ENCODE measurements at regions not wholly inside any gene's neighbourhood (a gene's known extent, or its start where the extent isn't known, plus 50 kb on each side); places are given as distances from the start of the nearest gene placed in this dataset.
"Not testable (repeated sequence)": the region's sequence is repeated elsewhere in the genome, so short reads cannot be mapped to it uniquely, and the experiment has no call there.

DNA sequence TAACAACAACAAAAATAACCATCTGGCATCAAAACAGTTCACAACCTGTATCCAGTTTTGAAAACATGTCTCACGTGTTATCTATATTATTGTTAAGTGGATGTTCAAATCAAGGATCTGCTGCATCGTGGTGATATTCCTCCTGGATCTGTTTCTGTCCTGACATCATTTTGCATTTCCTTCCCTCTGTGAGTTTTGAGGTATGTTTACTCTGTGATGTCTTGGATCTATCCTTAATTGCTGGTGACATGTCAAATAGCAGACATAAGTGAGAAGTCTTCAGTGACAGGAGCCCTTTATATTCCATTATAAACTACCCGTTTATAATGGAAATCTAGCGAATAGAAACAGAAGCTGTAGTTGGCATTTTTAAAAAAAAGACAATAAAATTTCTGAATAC lies 381.8 kb upstream of the NOX3 start:
- DNase-seq = no peak
- no peaks in the 10 kb centered on the region for H3K36me3 ChIP-seq (ENCODE audit: control insufficient read depth, insufficient read depth, low read length)
- H3K27me3 ChIP-seq (ENCODE audit: control insufficient read depth, insufficient read depth, low read length) = no peaks in the 10 kb centered on the region
- WGBS (ENCODE audit: insufficient coverage, low lambda C conversion rate) = 100% methylated on average over 1 of the region's 4 CpGs
- no peaks in the 10 kb centered on the region for H3K4me1 ChIP-seq (ENCODE audit: control insufficient read depth, insufficient read depth, low read length)
- no peak overlapping the region for H3K27ac ChIP-seq (ENCODE audit: low read length)
- H3K4me3 ChIP-seq (ENCODE audit: low read length) = no peak overlapping the region
- H3K9me3 ChIP-seq (ENCODE audit: control insufficient read depth, low read depth, low read length) = no peaks in the 10 kb centered on the region

DNA sequence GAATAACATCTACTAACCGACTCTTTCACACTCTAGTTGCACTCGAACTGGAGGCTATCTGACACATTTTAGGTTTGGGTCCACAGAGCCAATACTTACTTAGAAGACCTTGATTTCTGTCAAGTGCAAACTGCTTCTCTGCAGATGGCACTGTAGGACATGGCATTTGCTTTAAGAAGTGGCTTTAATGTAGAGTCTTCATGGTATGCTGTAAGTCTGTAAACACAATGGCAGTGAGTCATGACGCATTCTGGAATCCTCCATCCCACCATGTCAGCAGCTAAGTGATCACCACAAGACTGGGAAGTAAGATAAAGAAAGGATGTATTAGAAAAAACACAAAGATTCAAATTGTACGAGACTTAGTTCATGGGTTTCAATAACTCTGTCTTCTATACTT lies 377.0 kb upstream of the NOX3 start:
- Histone ChIP-seq H3K27ac (ENCODE audit: low read length) (no peak overlapping the region), H3K4me1 (ENCODE audit: control insufficient read depth, insufficient read depth, low read length) (no peaks in the 10 kb centered on the region), H3K4me3 (ENCODE audit: low read length) (no peak overlapping the region), H3K36me3 (ENCODE audit: control insufficient read depth, insufficient read depth, low read length) (no peaks in the 10 kb centered on the region), H3K9me3 (ENCODE audit: control insufficient read depth, low read depth, low read length) (no peaks in the 10 kb centered on the region), H3K27me3 (ENCODE audit: control insufficient read depth, insufficient read depth, low read length) (no peaks in the 10 kb centered on the region)
- 94% methylated on average over 2 of the region's 4 CpGs for WGBS (ENCODE audit: insufficient coverage, low lambda C conversion rate)
- DNase-seq = peak in 1 of 2 donors; percentile 4

DNA sequence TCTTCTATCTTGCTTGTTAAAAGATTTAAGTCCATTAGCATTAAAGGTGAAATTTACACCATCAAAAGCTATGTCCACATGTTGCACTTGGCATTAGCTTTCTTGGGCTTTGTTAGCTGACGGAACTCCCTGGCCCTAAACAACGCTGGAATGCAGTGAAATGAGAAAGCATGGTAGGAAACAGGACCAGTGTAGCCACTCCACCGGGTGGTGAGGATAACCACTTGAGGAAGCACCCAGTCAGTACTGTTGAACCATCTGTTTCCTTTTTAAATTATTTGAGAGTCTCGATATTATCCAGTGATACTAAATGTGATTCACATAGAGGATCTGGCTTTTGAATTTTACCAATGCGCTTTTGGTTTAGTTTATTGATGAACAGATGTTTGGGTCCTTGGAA lies 374.9 kb upstream of the NOX3 start:
- no CpG with 5 or more reads among the region's 5 CpGs for WGBS (ENCODE audit: insufficient coverage, low lambda C conversion rate)
- no peaks in the 10 kb centered on the region for H3K36me3 ChIP-seq (ENCODE audit: control insufficient read depth, insufficient read depth, low read length)
- no peak overlapping the region for H3K4me3 ChIP-seq (ENCODE audit: low read length)
- H3K9me3 ChIP-seq (ENCODE audit: control insufficient read depth, low read depth, low read length) = no peaks in the 10 kb centered on the region
- no peaks in the 10 kb centered on the region for H3K4me1 ChIP-seq (ENCODE audit: control insufficient read depth, insufficient read depth, low read length)
- no peaks in the 10 kb centered on the region for H3K27me3 ChIP-seq (ENCODE audit: control insufficient read depth, insufficient read depth, low read length)
- no peak for DNase-seq
- H3K27ac ChIP-seq (ENCODE audit: low read length) = no peak overlapping the region

DNA sequence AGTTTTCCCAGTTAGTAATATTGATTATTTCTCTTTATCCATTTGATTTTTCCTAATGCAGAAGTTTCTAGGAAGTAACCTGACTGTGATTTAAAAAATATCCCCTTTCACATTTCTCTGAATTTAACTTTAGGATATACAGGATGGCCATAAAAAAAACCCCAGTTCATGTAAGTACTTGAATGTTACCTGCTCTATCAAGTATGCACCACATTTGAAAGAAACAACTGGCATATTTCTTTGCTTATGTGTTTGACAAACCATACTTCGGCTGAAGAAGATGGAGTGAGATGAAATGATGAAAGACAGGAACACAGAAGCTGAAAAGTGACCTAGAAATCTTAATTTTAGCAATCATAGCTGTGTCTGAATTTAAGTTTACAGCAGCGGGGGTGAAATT lies 374.0 kb upstream of the NOX3 start:
- H3K4me3 ChIP-seq (ENCODE audit: low read length) = no peak overlapping the region
- 80% methylated on average over 2 of the region's 2 CpGs for WGBS (ENCODE audit: insufficient coverage, low lambda C conversion rate)
- H3K9me3 ChIP-seq (ENCODE audit: control insufficient read depth, low read depth, low read length) = no peaks in the 10 kb centered on the region
- DNase-seq = no peak
- H3K36me3 ChIP-seq (ENCODE audit: control insufficient read depth, insufficient read depth, low read length) = no peaks in the 10 kb centered on the region
- H3K27ac ChIP-seq (ENCODE audit: low read length) = no peak overlapping the region
- H3K27me3 ChIP-seq (ENCODE audit: control insufficient read depth, insufficient read depth, low read length) = no peaks in the 10 kb centered on the region
- no peaks in the 10 kb centered on the region for H3K4me1 ChIP-seq (ENCODE audit: control insufficient read depth, insufficient read depth, low read length)

DNA sequence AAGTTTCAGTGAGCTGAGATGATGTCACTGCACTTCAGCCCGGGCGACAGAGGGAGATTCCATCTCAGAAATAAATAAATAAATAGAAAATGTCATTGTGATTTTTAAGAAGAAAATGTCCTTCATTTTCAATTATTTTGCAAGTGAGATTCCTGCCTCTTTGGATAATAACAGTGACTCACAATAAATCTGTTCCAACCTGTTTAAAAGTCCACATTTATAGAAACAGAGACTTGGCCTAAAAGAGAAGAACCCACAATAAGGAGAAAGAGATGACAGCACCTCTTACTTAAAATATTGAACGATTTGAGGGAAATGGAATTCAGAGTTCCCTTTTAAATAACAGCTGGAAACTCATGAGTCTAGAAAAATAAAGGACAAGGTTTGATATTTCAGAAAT lies 373.4 kb upstream of the NOX3 start:
- Histone ChIP-seq H3K27me3 (ENCODE audit: control insufficient read depth, insufficient read depth, low read length) (no peaks in the 10 kb centered on the region), H3K4me1 (ENCODE audit: control insufficient read depth, insufficient read depth, low read length) (no peaks in the 10 kb centered on the region), H3K4me3 (ENCODE audit: low read length) (no peak overlapping the region), H3K36me3 (ENCODE audit: control insufficient read depth, insufficient read depth, low read length) (no peaks in the 10 kb centered on the region), H3K9me3 (ENCODE audit: control insufficient read depth, low read depth, low read length) (no peaks in the 10 kb centered on the region), H3K27ac (ENCODE audit: low read length) (no peak overlapping the region)
- WGBS (ENCODE audit: insufficient coverage, low lambda C conversion rate) = 94% methylated on average over 3 of the region's 3 CpGs
- DNase-seq = no peak

DNA sequence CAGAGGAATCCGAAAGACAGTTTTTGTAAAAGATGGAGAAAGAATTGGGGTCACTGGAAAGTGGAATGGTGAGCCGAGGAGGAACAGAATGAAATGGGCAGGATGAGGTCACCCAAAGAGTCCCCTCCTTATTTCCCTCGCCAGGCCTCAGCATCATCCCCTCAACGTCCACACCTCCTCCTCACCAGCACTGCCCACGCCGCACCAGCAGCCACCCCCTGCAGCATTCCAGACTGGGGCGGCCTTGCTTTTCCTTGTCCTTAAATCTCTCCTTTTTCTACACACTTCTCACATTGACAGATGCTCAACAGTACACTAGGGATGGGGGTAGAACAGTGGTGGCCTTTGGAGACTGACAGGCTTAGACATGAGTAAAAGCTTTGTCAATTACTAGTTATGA lies 363.1 kb upstream of the NOX3 start:
- no peaks in the 10 kb centered on the region for H3K9me3 ChIP-seq (ENCODE audit: control insufficient read depth, low read depth, low read length)
- no peak overlapping the region for H3K4me3 ChIP-seq (ENCODE audit: low read length)
- 90% methylated on average over 2 of the region's 7 CpGs for WGBS (ENCODE audit: insufficient coverage, low lambda C conversion rate)

DNA sequence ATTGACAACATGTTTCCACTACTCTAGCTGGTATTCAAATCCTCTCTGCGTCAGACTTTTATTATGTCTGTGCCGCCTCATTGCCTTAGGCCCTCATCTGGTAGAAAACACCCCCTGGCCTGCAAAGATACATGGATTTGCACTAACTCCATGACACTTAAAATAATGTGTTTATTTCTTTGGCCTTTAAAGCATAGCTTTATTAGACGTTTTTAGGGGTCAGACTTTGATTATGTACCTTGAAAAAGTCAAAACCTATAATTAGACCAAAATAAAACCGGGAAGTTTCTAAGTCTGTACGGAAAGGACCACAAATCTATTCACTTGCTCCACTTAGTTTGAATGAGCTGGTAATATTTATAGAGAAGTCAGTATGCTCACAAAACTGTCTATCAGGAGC lies 357.9 kb upstream of the NOX3 start:
- DNase-seq = no peak
- H3K4me1 ChIP-seq (ENCODE audit: control insufficient read depth, insufficient read depth, low read length) = no peaks in the 10 kb centered on the region
- no peak overlapping the region for H3K27ac ChIP-seq (ENCODE audit: low read length)
- WGBS (ENCODE audit: insufficient coverage, low lambda C conversion rate) = 90% methylated on average over 3 of the region's 5 CpGs
- H3K27me3 ChIP-seq (ENCODE audit: control insufficient read depth, insufficient read depth, low read length) = no peaks in the 10 kb centered on the region
- no peaks in the 10 kb centered on the region for H3K9me3 ChIP-seq (ENCODE audit: control insufficient read depth, low read depth, low read length)
- H3K36me3 ChIP-seq (ENCODE audit: control insufficient read depth, insufficient read depth, low read length) = no peaks in the 10 kb centered on the region
- H3K4me3 ChIP-seq (ENCODE audit: low read length) = no peak overlapping the region

More for the DNA sequence above, 363.1 kb upstream of the NOX3 start:
- Histone ChIP-seq H3K27ac (ENCODE audit: low read length) (no peak overlapping the region), H3K27me3 (ENCODE audit: control insufficient read depth, insufficient read depth, low read length) (no peaks in the 10 kb centered on the region), H3K36me3 (ENCODE audit: control insufficient read depth, insufficient read depth, low read length) (no peaks in the 10 kb centered on the region), H3K4me1 (ENCODE audit: control insufficient read depth, insufficient read depth, low read length) (no peaks in the 10 kb centered on the region)
- no peak for DNase-seq

DNA sequence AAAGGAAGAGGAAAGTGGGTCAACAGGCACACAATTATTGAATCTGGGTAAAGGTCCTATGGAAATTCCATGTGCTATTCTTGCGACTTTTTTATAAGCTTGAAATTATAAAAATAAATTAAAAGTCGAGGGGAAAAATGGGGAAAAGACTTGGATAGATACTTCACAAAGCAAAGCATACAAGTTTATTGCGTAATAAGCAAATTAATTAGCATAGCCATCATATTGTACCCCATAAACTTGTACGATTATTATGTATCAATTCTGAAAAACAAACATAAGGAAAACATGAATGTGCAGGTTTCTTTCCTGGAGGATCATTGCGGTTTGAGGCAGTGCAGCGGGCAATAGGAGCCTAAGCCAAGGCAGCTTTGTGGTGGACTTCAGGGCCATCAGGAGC lies 351.6 kb upstream of the NOX3 start:
- Histone ChIP-seq H3K4me3 (ENCODE audit: low read length) (no peak overlapping the region), H3K36me3 (ENCODE audit: control insufficient read depth, insufficient read depth, low read length) (no peaks in the 10 kb centered on the region), H3K4me1 (ENCODE audit: control insufficient read depth, insufficient read depth, low read length) (no peaks in the 10 kb centered on the region), H3K27me3 (ENCODE audit: control insufficient read depth, insufficient read depth, low read length) (no peaks in the 10 kb centered on the region), H3K27ac (ENCODE audit: low read length) (no peak overlapping the region), H3K9me3 (ENCODE audit: control insufficient read depth, low read depth, low read length) (no peaks in the 10 kb centered on the region)
- 100% methylated on average over 3 of the region's 6 CpGs for WGBS (ENCODE audit: insufficient coverage, low lambda C conversion rate)
- DNase-seq = no peak

DNA sequence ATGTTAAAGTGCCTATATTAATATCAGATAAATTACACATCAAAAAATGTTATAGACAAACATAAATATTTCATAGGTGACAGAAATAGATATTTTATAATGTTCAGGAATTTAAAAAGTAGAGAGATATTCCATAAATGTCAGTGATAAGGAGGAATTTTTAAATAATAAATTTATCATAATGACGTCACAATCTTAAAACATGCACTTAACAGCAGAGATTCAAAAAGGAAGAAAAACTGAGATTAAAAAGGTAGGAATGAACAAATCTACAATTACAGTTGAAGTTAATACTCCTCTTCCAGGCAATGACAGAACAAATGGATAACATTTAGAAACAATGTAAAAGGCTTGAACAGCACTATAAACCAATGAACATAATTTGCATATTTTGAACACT lies 345.4 kb upstream of the NOX3 start:
- H3K4me3 ChIP-seq (ENCODE audit: low read length) = no peak overlapping the region
- DNase-seq = no peak
- WGBS (ENCODE audit: insufficient coverage, low lambda C conversion rate) = 100% methylated on average over 1 of the region's 1 CpG
- no peaks in the 10 kb centered on the region for H3K36me3 ChIP-seq (ENCODE audit: control insufficient read depth, insufficient read depth, low read length)
- H3K9me3 ChIP-seq (ENCODE audit: control insufficient read depth, low read depth, low read length) = peaks cover 10% of the 10 kb centered on the region
- H3K27me3 ChIP-seq (ENCODE audit: control insufficient read depth, insufficient read depth, low read length) = no peaks in the 10 kb centered on the region
- H3K27ac ChIP-seq (ENCODE audit: low read length) = no peak overlapping the region
- H3K4me1 ChIP-seq (ENCODE audit: control insufficient read depth, insufficient read depth, low read length) = no peaks in the 10 kb centered on the region

DNA sequence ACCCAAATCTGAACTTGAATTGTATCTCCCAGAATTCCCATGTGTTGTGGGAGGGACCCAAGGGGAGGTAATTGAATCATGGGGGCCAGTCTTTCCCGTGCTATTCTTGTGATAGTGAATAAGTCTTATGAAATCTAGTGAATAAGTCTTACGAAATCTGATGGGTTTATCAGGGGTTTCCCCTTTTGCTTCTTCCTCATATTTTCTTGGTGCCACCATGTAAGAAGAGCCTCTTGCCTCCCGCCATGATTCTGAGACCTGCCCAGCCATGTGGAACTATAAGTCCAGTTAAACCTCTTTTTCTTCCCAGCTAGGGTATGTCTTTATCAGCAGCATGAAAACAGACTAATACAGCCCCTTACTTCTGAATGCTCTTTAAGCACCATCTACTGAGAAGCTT lies 343.2 kb upstream of the NOX3 start:
- not testable (repeated sequence) for H3K9me3 ChIP-seq (ENCODE audit: control insufficient read depth, low read depth, low read length); DNase-seq
- 100% methylated on average over 1 of the region's 3 CpGs for WGBS (ENCODE audit: insufficient coverage, low lambda C conversion rate)

DNA sequence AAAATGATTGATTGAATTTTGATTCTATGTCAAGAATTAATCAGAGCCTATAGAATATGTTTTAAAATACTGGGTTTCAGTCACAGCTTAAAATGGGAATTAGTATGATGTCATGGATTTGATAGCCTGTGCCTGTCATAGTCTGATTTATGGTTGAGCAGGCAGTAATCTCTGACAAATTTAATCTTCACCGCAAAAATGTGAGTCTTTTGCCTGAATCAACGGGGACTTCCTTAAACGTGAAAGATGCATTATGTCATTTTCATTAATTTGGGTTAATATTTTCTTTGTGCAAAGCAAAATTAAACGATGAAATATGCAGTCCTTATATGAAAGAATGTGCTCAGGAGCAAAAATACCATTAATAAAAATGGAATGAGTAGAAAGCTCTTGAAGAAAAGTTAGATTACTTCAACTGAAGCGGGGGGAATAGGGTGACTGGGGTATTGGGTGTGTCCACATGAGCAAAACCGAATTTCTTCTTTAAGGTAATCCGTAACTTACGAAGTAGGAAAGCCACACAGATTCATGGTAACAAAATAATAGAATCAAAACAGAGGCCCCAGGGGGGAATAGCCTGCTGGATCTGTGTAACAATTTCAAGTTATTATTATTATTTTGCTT lies 339.6 kb upstream of the NOX3 start:
- H3K4me3 ChIP-seq (ENCODE audit: low read length) = no peak overlapping the region
- H3K4me1 ChIP-seq (ENCODE audit: control insufficient read depth, insufficient read depth, low read length) = no peaks in the 10 kb centered on the region
- H3K36me3 ChIP-seq (ENCODE audit: control insufficient read depth, insufficient read depth, low read length) = no peaks in the 10 kb centered on the region
- no peak for DNase-seq
- H3K27ac ChIP-seq (ENCODE audit: low read length) = no peak overlapping the region
- no peaks in the 10 kb centered on the region for H3K27me3 ChIP-seq (ENCODE audit: control insufficient read depth, insufficient read depth, low read length)
- H3K9me3 ChIP-seq (ENCODE audit: control insufficient read depth, low read depth, low read length) = peaks cover under 1% of the 10 kb centered on the region
- WGBS (ENCODE audit: insufficient coverage, low lambda C conversion rate) = 95% methylated on average over 4 of the region's 8 CpGs

More for the DNA sequence above, 343.2 kb upstream of the NOX3 start:
- not testable (repeated sequence) for H3K27me3 ChIP-seq (ENCODE audit: control insufficient read depth, insufficient read depth, low read length); H3K27ac ChIP-seq (ENCODE audit: low read length); H3K4me3 ChIP-seq (ENCODE audit: low read length); H3K4me1 ChIP-seq (ENCODE audit: control insufficient read depth, insufficient read depth, low read length); H3K36me3 ChIP-seq (ENCODE audit: control insufficient read depth, insufficient read depth, low read length)

Measured in large intestine (tissue), 3 donors.